Endothelial cell (in vitro differentiated cells): ENCODE measurements at regions not wholly inside any gene's neighbourhood (a gene's known extent, or its start where the extent isn't known, plus 50 kb on each side); places are given as distances from the start of the nearest gene placed in this dataset.

Experiments
- DNase-seq: peaks from one replicate; pipeline ENCODE4 v3.0.0; 2021; ENCODE audit warnings: low spot score
- H3K27ac Mint-ChIP-seq: one replicate; pipeline ENCODE4 v1.8.0; 2021; ENCODE audit warnings: mixed read lengths, inconsistent platforms; ENCODE audit not compliant: unreplicated experiment
- H3K27me3 Mint-ChIP-seq: one replicate; pipeline ENCODE4 v1.8.0; 2021; ENCODE audit warnings: mild to moderate bottlenecking, moderate library complexity, mixed read lengths, inconsistent platforms; ENCODE audit not compliant: unreplicated experiment
- H3K36me3 Mint-ChIP-seq: one replicate; pipeline ENCODE4 v1.8.0; 2021; ENCODE audit warnings: mild to moderate bottlenecking, low read depth, mixed read lengths, inconsistent platforms; ENCODE audit not compliant: unreplicated experiment
- H3K4me1 Mint-ChIP-seq: one replicate; pipeline ENCODE4 v1.8.0; 2021; ENCODE audit warnings: mild to moderate bottlenecking, mixed read lengths, inconsistent platforms; ENCODE audit not compliant: unreplicated experiment
- H3K4me3 Mint-ChIP-seq: one replicate; pipeline ENCODE4 v1.8.0; 2021; ENCODE audit warnings: mild to moderate bottlenecking, mixed read lengths, inconsistent platforms; ENCODE audit not compliant: unreplicated experiment
- H3K9me3 Mint-ChIP-seq: one replicate; pipeline ENCODE4 v1.8.0; 2021; ENCODE audit warnings: mixed read lengths, inconsistent platforms; ENCODE audit not compliant: unreplicated experiment
- CTCF ChIP-seq: fragments of 200-600 bp; sonication (generic); IDR thresholded peaks from one replicate; pipeline ENCODE4 v1.5.0; 2021; ENCODE audit warnings: antibody characterized with exemption; ENCODE audit not compliant: unreplicated experiment

- TF ChIP-seq CTCF, result no peak
- H3K4me3 Mint-ChIP-seq, result no peak overlapping the region
- no peaks in the 10 kb centered on the region for H3K36me3 Mint-ChIP-seq
- H3K27me3 Mint-ChIP-seq, result no peaks in the 10 kb centered on the region
- H3K4me1 Mint-ChIP-seq, result peaks cover 11% of the 10 kb centered on the region
- no peak for DNase-seq
- H3K9me3 Mint-ChIP-seq, result no peaks in the 10 kb centered on the region
- H3K27ac Mint-ChIP-seq, result no peak overlapping the region
Observed at GRCh38 chr12:77625441-77625840, 205.3 kb upstream of the NAV3 start.

- TF ChIP-seq CTCF, result no peak
- H3K4me1 Mint-ChIP-seq, result peaks cover 10% of the 10 kb centered on the region
- DNase-seq, result no peak
- no peaks in the 10 kb centered on the region for H3K9me3 Mint-ChIP-seq
- no peaks in the 10 kb centered on the region for H3K27me3 Mint-ChIP-seq
- no peak overlapping the region for H3K27ac Mint-ChIP-seq
- no peak overlapping the region for H3K4me3 Mint-ChIP-seq
- H3K36me3 Mint-ChIP-seq, result peaks cover 6% of the 10 kb centered on the region
Observed at GRCh38 chr12:77619425-77619824, 211.3 kb upstream of the NAV3 start.

GRCh38 chr12:77617818-77618217 is 212.9 kb upstream of the NAV3 start:
- H3K27me3 Mint-ChIP-seq, result no peaks in the 10 kb centered on the region
- no peaks in the 10 kb centered on the region for H3K9me3 Mint-ChIP-seq
- H3K4me1 Mint-ChIP-seq, result peaks cover 10% of the 10 kb centered on the region
- no peak for TF ChIP-seq CTCF
- H3K27ac Mint-ChIP-seq, result no peak overlapping the region
- peaks cover 6% of the 10 kb centered on the region for H3K36me3 Mint-ChIP-seq
- H3K4me3 Mint-ChIP-seq, result no peak overlapping the region
- no peak for DNase-seq

GRCh38 chr12:77615332-77615731 is 215.4 kb upstream of the NAV3 start:
- DNase-seq, result no peak
- peak; percentile 42 for TF ChIP-seq CTCF
- Mint-ChIP-seq H3K4me3 (no peak overlapping the region), H3K9me3 (no peaks in the 10 kb centered on the region), H3K27ac (no peak overlapping the region), H3K36me3 (peaks cover 6% of the 10 kb centered on the region), H3K4me1 (peaks cover 13% of the 10 kb centered on the region), H3K27me3 (no peaks in the 10 kb centered on the region)

GRCh38 chr12:77613411-77613810 is 217.3 kb upstream of the NAV3 start:
- peaks cover 6% of the 10 kb centered on the region for H3K36me3 Mint-ChIP-seq
- H3K27me3 Mint-ChIP-seq, result no peaks in the 10 kb centered on the region
- H3K4me1 Mint-ChIP-seq, result peaks cover 13% of the 10 kb centered on the region
- TF ChIP-seq CTCF, result no peak
- H3K4me3 Mint-ChIP-seq, result no peak overlapping the region
- peak overlapping the region; percentile 95 for H3K27ac Mint-ChIP-seq
- no peaks in the 10 kb centered on the region for H3K9me3 Mint-ChIP-seq
- no peak for DNase-seq
